HFFc6 (cell line): ENCODE measurements at regions not wholly inside any gene's neighbourhood (a gene's known extent, or its start where the extent isn't known, plus 50 kb on each side); places are given as distances from the start of the nearest gene placed in this dataset.

Source experiments
- DNase-seq: peaks from one replicate; pipeline ENCODE4 v3.0.0-alpha.2; 2018
- H3K27ac Mint-ChIP-seq: 2 replicates; pipeline ENCODE4 v1.8.0; 2020; ENCODE audit warnings: mild to moderate bottlenecking, mixed read lengths
- H3K27me3 Mint-ChIP-seq: 2 replicates; pipeline ENCODE4 v1.8.0; 2021; ENCODE audit warnings: mild to moderate bottlenecking, moderate library complexity, mixed read lengths; ENCODE audit not compliant: insufficient read depth
- H3K36me3 Mint-ChIP-seq: 2 replicates; pipeline ENCODE4 v1.8.0; 2021; ENCODE audit warnings: low read depth, mixed read lengths
- H3K4me1 Mint-ChIP-seq: 2 replicates; pipeline ENCODE4 v1.8.0; 2020; ENCODE audit warnings: low read depth, mixed read lengths
- H3K4me3 Mint-ChIP-seq: 2 replicates; pipeline ENCODE4 v1.8.0; 2020; ENCODE audit warnings: mild to moderate bottlenecking, moderate library complexity, mixed read lengths
- H3K9me3 Mint-ChIP-seq: 2 replicates; pipeline ENCODE4 v1.8.0; 2020; ENCODE audit warnings: mild to moderate bottlenecking, mixed read lengths
- TF ChIP-seq, protein P1 (sequence below): fragments of 200-600 bp; sonication (generic); IDR thresholded peaks from 2 replicates; pipeline ENCODE4 v1.5.0; 2021; ENCODE audit warnings: antibody characterized with exemption, mild to moderate bottlenecking

DNA sequence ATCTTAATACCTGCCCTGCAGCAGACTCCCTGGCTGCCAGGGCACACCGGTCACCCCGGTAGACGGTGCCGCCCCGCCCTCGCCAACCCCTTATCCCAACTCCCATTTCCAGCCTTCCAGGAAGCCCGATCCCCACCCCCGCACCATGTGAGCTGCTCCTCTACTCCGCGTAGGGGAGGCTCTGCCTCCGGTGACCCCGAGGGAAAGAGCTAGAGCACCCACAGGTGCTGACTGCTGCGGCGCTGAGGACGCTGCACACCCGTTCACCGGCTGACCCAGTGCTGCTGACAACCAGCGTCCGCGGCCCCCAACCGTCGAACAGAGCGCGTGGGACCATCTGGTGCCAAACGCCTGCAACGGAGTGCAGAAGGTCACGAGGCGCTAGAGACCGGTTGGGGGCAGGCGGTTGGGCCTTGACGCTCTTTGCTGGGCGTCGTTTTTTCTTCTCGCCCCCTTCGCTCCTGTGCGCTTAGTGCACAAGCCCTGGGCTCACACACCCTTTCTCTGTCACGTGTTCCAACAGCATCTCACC lies 59.6 kb upstream of the ZNF599 start:
- H3K4me3 Mint-ChIP-seq: no peak overlapping the region
- TF ChIP-seq, protein P1, sequence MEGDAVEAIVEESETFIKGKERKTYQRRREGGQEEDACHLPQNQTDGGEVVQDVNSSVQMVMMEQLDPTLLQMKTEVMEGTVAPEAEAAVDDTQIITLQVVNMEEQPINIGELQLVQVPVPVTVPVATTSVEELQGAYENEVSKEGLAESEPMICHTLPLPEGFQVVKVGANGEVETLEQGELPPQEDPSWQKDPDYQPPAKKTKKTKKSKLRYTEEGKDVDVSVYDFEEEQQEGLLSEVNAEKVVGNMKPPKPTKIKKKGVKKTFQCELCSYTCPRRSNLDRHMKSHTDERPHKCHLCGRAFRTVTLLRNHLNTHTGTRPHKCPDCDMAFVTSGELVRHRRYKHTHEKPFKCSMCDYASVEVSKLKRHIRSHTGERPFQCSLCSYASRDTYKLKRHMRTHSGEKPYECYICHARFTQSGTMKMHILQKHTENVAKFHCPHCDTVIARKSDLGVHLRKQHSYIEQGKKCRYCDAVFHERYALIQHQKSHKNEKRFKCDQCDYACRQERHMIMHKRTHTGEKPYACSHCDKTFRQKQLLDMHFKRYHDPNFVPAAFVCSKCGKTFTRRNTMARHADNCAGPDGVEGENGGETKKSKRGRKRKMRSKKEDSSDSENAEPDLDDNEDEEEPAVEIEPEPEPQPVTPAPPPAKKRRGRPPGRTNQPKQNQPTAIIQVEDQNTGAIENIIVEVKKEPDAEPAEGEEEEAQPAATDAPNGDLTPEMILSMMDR: no peak
- no peak overlapping the region for H3K27ac Mint-ChIP-seq
- no peak for DNase-seq
- H3K36me3 Mint-ChIP-seq: no peaks in the 10 kb centered on the region
- H3K4me1 Mint-ChIP-seq: peaks cover 9% of the 10 kb centered on the region
- no peaks in the 10 kb centered on the region; the same call in 1 of the 2 replicates for H3K9me3 Mint-ChIP-seq
- peaks cover 19% of the 10 kb centered on the region for H3K27me3 Mint-ChIP-seq

DNA sequence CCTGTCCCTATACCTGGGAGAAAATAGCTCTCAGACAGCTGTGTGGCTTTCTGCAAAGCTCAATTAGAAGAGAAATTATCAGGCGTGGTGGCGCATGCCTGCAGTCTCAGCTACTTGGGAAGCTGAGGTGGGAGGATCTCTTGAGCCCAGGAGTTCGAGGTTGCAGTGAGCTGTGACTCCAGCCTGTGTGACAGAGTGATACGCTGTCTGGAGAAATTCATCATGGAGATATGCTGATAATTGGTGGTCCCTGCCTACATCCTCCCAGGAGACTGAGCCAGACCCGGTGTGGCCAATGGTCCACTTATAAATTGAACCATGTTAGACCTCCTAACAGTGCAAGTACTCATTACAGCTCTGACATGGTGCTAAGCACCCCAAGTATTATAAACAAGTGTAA lies 58.7 kb upstream of the ZNF599 start:
- Mint-ChIP-seq H3K4me1 (no peaks in the 10 kb centered on the region; the same call in 1 of the 2 replicates), H3K27me3 (peaks cover 15% of the 10 kb centered on the region), H3K4me3 (no peak overlapping the region)

DNA sequence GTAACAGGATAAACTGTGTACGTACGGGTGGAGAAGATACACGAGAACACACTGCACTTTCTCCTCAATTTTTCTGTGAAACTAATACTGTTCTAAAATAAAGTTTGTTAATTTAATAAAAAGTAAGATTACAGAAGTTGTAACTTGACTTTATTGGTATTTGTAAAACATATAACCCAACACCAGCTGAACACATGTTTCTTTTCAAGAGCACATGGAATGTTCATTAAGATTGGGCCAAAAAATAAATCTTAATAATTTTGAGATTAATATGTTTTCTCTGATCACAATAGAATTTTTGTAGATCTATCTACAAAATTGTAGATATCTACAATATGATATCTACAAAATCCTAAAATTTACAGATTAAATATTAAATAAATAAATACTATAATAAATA lies 55.1 kb upstream of the ZNF599 start:
- H3K9me3 Mint-ChIP-seq: no peaks in the 10 kb centered on the region
- no peaks in the 10 kb centered on the region for H3K36me3 Mint-ChIP-seq
- peaks cover 2% of the 10 kb centered on the region for H3K27me3 Mint-ChIP-seq
- no peak overlapping the region for H3K4me3 Mint-ChIP-seq
- no peak for DNase-seq
- no peak overlapping the region for H3K27ac Mint-ChIP-seq
- no peaks in the 10 kb centered on the region for H3K4me1 Mint-ChIP-seq
- TF ChIP-seq, protein P1: no peak

More for the DNA sequence above, 58.7 kb upstream of the ZNF599 start:
- Mint-ChIP-seq H3K9me3 (no peaks in the 10 kb centered on the region; the same call in 1 of the 2 replicates), H3K36me3 (no peaks in the 10 kb centered on the region), H3K27ac (no peak overlapping the region)
- no peak for DNase-seq
- TF ChIP-seq, protein P1: no peak

DNA sequence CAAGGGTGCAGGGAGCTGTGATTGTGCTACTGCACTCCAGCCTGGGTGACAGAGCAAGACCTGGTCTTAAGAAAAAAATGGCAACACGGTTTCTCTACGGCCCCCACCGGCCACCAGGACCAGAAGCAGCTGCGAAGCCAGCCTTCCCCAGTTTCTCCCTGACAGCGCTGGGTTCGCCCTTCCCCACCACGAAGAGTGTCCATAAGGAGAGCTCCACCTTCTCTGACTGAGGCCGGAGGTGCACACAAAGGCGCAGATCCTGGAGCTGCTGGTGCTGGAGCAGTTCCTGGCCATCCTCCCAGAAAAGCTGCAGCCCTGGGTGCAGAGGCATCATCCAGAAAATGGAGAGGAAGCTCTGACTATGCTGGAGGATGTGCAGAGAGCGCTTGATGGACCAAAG lies 52.2 kb upstream of the ZNF599 start:
- no peaks in the 10 kb centered on the region for H3K9me3 Mint-ChIP-seq
- H3K27me3 Mint-ChIP-seq: peaks cover 2% of the 10 kb centered on the region
- H3K4me3 Mint-ChIP-seq: no peak overlapping the region
- no peaks in the 10 kb centered on the region for H3K36me3 Mint-ChIP-seq
- no peak overlapping the region for H3K27ac Mint-ChIP-seq
- no peaks in the 10 kb centered on the region for H3K4me1 Mint-ChIP-seq
- TF ChIP-seq, protein P1: no peak
- DNase-seq: no peak

DNA sequence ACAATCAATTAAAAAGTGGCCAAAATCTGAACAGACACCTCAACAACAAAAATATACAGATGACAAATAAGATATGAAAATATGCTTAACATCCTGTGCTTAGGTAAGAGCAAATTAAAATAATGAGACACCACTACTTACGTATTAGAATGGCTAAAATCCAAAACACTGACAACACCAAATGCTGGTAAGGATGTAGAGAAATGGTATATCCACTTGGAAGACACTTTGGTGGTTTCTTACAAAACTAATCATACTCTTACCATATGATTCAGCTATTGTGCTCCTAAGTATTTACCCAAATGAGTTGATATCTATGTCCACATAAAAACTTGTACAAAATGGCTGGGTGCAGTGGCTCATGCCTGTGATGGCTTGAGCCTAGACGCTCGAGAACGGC lies 51.7 kb upstream of the ZNF599 start:
- Mint-ChIP-seq H3K4me1 (no peaks in the 10 kb centered on the region), H3K36me3 (no peaks in the 10 kb centered on the region), H3K27me3 (peaks cover 4% of the 10 kb centered on the region), H3K27ac (no peak overlapping the region), H3K4me3 (no peak overlapping the region), H3K9me3 (no peaks in the 10 kb centered on the region)
- TF ChIP-seq, protein P1: no peak
- DNase-seq: no peak
